SU-DHL-6 (cell line): ENCODE measurements at regions not wholly inside any gene's neighbourhood (a gene's known extent, or its start where the extent isn't known, plus 50 kb on each side); places are given as distances from the start of the nearest gene placed in this dataset.

ENCODE experiments used
- EZH2phosphoT487 ChIP-seq: fragments of 200-600 bp; sonication (generic), shearing (Covaris generic); conservative IDR thresholded peaks from 2 replicates; pipeline ENCODE4 v1.6.1; 2018; ENCODE audit warnings: mild to moderate bottlenecking, antibody characterized with exemption, low read length, moderate library complexity, mixed read lengths
- TF ChIP-seq, protein P1 (sequence below): fragments of 200-600 bp; sonication (generic); IDR thresholded peaks from one replicate; pipeline ENCODE4 v1.5.1; 2017; ENCODE audit warnings: antibody characterized with exemption, mild to moderate bottlenecking, low read length, moderate library complexity; ENCODE audit not compliant: insufficient read depth, poor library complexity, severe bottlenecking

DNA sequence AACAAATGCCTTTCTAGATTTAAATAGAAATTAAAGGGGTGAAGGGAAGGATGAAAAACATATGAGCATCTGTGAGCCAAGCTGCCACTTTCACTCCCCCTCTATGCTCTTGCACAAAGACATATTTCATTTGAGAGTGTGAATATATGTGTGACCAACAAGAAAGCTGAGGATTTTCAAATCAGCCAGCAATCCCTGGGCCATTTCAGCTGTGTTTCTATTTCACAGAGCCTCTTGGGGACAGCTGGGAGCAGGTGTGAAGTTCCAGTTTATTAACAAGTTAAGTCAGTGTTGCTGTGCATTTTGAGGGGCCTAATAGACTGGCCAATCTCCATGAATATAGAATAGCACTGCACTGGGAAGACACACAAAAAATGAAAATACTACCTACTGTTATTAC, 248.7 kb upstream of the RGMB start:
- TF ChIP-seq, protein P1, sequence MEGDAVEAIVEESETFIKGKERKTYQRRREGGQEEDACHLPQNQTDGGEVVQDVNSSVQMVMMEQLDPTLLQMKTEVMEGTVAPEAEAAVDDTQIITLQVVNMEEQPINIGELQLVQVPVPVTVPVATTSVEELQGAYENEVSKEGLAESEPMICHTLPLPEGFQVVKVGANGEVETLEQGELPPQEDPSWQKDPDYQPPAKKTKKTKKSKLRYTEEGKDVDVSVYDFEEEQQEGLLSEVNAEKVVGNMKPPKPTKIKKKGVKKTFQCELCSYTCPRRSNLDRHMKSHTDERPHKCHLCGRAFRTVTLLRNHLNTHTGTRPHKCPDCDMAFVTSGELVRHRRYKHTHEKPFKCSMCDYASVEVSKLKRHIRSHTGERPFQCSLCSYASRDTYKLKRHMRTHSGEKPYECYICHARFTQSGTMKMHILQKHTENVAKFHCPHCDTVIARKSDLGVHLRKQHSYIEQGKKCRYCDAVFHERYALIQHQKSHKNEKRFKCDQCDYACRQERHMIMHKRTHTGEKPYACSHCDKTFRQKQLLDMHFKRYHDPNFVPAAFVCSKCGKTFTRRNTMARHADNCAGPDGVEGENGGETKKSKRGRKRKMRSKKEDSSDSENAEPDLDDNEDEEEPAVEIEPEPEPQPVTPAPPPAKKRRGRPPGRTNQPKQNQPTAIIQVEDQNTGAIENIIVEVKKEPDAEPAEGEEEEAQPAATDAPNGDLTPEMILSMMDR = no peak
- TF ChIP-seq EZH2phosphoT487 = no peak
